Activated CD8-positive, alpha-beta memory T cell treated with anti-CD3 and anti-CD28 coated beads for 48 hours (primary cell): ENCODE measurements at regions not wholly inside any gene's neighbourhood (a gene's known extent, or its start where the extent isn't known, plus 50 kb on each side); places are given as distances from the start of the nearest gene placed in this dataset.

Experiments used
- DNase-seq, 3 experiments: peaks; one replicate each; pipeline ENCODE4 v3.0.0-alpha.2; 2020; ENCODE audit warnings: low read depth in 2 of 3, low spot score in 2 of 3

DNA sequence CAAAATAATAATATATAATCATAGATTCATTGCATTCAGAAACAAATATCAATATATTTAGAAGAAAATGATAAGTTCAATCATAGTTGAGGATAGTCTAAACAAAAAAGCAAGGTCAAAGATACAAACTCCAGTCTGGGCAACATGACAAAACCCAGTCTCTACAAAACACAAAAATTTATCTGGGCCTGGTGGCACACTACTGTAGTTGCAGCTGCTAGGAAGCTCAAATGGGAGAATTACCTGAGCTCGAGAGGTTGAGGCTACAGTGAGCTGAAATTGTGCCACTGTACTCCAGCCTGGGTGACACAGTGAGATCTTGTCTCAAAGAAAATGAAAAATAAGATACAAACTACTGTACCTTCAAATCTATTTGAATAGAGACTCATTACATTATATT lies 52.7 kb upstream of the ANXA10 start:
- no peak for DNase-seq
